Posterior cingulate gyrus (tissue), 11 donors: ENCODE measurements at regions not wholly inside any gene's neighbourhood (a gene's known extent, or its start where the extent isn't known, plus 50 kb on each side); places are given as distances from the start of the nearest gene placed in this dataset.

Source experiments
- DNase-seq, 10 donors: peaks; one replicate each; pipeline versions ENCODE4 v3.0.0 to v3.0.0-alpha.2; 2020 to 2021; ENCODE audit warnings: mixed read lengths in 3 of 10
- intact Hi-C: fragments of 100-400 bp; cut with DNase I; formaldehyde crosslinking; loops from one replicate; pipeline ENCODE4 v1.15.1; 2023

DNA sequence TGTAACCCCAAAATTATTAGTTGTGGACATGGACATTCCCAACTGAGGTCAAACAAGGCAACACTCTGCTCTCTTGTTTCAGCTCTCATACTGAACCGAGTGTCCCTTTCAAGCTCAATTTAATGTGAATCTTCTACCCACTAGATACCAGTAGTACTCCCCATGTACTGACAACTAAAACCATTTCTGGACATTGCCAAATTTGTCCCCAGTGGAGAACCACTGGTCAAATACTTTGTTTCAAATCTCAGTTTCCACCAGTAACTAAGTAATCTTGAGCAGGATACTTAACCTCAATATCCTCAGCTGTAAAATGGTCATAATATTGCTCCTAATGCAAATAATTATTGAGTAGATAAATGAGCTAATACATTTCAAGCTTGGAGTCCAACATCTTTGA, 566.0 kb downstream of the ZIC1 start:
- intact Hi-C loops = no loop called here
- no peak for DNase-seq

DNA sequence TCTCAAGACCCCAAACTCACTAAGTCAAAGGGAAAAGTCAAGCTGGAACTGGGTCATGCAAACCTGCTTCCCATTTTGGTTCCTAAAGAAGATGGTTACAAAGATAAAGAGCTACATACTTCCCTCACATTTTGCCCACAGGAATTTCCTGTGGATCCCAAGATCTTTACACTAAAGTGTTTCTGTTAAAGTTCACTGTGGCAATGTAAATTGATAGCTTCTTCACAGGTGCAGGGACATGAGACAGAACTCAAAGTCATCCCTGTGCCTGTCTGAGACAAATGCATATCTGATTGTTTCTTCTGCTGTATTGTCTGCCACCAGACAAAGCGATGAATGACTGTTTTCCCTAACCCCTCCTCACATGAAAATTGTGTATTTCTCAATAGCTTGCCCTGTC, 567.8 kb downstream of the ZIC1 start:
- no peak for DNase-seq
- intact Hi-C loops = no loop called here

DNA sequence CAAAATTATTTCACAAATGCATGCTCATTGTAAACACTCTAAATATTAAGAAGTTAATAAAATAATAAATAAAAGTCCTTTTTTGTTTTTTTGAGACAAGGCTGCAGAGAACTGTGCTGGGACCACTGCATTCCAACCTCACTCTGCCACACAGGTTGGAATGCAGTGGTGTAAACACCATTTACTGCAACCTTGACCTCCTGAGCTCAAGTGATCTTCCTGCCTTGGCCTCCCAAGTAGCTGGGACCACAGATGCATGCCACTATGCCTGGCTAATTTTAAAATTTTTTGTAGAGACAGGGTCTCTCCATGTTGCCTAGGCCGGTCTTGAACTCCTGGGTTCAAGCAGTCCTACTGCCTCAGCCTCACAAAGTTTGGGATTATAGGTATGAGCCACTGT, 578.4 kb downstream of the ZIC1 start:
- DNase-seq = no peak
- intact Hi-C loops = no loop called here

DNA sequence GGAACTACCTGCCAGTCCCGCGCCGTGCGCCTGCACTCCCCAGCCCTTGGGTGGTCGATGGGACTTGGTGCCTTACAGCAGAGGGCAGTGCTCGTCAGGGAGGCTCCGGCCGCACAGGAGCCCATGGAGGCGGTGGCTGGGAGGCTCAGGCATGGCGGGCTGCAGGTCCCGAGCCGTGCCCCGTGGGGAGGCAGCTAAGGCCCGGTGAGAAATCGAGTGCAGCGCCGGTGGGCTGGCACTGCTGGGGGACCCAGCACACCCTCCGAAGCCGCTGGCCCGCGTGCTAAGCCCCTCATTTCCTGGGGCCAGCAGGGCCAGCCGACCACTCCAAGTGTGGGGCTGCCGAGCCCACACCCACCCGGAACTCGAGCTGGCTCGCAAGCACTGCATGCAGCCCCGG, 580.2 kb downstream of the ZIC1 start:
- intact Hi-C loops = no loop called here
- peak in 3 of 10 donors; percentile 69 to 87 (median 85) for DNase-seq

DNA sequence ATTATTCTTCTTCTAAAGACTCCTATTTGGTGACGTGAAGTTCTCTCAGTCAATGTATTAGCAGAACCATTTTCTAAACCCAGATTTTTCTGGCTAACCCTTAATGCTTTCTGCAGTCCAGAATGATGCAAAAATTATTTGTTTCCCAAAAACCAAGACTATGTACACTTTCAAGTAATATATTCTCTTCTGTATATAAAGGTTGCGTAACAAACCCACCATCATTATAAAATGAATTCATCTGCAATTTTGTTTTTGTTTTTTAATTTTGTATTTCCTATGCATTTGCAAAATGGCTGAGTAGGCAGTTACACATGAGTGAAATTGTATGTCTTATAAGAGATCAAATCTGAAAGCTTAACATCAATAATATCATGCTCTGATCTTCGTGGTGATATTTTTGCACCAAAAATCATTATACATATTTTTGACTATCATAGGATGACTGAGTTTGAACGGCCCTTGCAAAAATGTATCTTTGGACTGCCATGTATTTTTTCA, 593.6 kb downstream of the ZIC1 start:
- no peak for DNase-seq
- intact Hi-C loops = no loop called here

DNA sequence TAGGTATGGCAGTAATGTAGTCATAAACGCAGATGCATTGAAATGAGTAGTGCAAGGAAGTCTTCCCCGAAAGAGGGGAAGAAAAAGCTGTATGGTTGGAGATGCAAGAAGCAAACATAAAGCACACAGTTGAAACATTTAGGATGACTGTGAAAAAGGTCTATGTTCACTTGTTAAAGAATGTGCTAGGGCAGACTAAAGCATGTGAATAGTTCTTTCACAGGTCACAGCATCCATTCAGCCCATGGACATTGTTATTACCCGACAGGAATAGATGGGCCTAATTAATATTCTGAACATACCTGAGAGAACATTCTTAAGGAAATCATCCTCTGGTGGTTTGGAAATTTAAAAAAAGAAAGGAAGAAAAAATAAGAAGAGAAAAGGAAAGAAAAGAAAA, 595.2 kb downstream of the ZIC1 start:
- intact Hi-C loops = no loop called here
- DNase-seq = no peak

DNA sequence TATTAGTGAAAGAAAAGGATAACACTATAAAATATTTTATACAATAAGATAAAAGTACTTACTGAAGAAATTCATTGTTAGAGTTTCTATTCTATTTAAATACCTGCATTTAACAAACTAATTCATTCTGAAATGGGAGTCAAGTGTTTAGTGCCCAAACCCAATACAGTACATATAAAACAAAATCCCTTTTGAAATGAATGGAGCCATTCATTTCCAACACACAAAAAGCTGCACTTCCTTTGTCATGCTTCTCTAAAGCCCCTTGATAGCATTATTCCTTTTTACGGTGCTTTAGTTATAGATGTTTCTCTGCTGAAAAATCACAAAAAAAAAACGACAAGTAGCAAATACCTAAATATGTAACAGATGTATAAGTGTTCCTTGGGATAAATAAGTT, 596.3 kb downstream of the ZIC1 start:
- intact Hi-C loops = no loop called here
- no peak for DNase-seq

DNA sequence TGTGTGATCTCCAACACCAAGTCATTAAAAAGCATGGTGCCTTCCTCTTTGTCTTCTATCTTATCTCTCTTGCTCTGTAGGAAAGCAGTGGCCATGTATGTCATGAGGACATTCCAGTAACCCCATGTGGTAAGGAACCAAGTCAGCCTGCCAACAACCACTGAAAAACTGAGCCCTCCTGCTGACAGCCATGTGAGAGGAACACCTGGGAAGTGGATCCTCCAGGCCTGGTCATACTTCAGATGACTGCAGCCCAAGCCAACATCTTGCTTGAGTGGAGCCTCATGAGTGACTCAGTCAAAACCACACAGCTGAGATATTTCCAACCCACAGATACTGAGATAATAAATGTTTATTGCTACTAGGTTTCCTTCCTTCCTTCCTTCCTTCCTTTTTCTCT, 597.3 kb downstream of the ZIC1 start:
- intact Hi-C loops = no loop called here
- no peak for DNase-seq

DNA sequence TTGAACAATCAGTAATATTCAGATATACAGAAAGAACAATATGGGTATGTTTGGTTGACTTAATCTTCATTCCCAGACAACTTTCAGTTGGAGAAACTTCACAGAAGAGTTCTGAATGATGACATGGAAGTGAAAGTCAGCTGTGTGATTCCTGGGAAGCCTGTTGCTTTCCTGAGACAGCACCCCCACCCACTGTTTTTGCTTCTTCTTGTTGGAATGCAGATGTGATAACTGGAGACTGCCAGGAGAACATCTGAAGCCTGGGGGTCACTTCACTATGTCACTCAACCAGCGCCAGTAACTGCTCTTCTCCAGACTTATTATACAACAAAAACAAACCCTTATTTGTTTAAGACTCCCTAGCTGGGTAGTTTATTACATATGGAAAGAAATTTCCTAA, 599.4 kb downstream of the ZIC1 start:
- no peak for DNase-seq
- intact Hi-C loops = no loop called here

DNA sequence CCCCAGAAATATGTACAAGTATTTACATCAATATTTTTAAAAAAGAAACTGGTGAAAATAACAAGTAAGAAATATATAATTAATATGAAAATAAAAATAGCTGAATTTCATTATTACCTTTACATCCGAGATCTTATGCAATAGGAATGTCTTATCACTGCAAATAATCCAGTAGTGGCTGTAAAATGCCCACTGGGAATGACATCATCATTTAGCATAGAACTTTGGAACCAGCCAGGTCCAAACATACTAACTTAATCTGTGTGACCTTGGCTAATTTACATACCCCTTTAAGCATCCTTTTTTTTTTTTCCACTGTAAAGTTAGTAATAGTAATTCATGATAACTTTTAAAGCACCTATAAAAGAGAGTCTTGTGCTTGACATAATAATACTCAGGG, 611.7 kb downstream of the ZIC1 start:
- no peak for DNase-seq
- intact Hi-C loops = no loop called here

DNA sequence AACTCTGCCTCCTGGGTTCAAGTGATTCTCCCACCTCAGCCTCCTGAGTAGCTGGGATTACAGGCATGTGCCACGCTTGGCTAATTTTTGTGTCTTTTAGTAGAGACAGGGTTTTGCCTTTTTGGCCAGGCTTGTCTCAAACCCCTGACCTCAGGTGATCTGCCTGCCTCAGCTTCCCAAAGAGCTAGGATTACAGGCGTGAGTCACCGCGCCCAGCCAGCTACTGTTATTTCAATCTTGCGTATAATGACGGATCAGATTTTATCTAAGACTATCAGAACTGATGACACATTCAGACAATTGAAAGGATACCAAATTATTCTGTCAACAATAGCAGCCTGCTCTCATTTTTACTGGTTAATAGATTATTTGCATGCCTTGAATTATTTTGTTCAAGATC, 612.2 kb downstream of the ZIC1 start:
- intact Hi-C loops = no loop called here

DNA sequence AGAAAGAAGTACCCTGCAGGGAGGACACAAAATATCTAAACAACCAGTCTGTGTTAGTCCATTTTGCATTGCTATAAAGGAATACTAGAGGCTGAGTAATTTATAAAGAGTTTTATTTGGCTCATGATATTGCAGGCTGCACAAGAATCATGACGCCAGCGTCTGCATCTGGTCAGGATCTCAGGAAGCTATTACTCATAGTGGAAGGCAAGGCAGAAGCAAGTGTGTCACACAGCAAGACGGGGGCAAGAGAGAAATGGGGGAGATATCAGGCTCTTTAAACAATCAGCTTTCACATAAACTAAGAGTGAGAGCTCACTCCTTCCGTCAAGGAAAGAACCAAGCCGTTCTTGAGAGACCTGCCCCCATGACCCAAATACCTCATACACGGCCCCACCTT, 614.8 kb downstream of the ZIC1 start:
- intact Hi-C loops = no loop called here
- DNase-seq = no peak

More for the DNA sequence above, 612.2 kb downstream of the ZIC1 start:
- peak in 2 of 10 donors; percentile 21 to 50 for DNase-seq

DNA sequence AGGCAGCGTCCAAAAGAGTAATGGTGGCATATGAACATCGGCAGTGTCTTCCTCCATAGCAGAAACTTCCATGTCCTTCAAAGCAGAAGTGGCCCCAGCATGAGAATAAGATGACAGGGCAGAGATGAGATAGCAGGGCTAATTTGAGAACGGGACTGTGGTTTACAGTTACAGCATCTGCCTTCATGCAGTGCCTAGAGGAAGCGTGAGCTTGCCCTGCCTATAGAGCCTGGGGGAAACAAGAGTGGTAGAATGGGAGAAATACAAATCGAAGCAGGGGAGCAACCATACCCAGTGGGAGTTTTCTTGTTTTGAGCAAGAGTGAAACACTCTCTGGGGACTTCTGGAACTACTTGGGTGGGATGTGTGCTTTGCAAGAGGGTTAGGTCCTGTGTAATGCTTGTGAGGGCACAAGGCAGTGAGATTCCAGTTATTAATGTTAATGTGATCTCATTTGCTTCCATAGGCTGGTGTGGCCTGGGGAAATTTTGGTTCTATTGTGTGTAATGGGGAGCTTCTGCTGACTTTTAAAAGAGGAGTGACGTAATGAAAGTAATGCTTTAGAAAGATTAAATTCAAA, 616.9 kb downstream of the ZIC1 start:
- intact Hi-C loops = no loop called here
- no peak for DNase-seq

DNA sequence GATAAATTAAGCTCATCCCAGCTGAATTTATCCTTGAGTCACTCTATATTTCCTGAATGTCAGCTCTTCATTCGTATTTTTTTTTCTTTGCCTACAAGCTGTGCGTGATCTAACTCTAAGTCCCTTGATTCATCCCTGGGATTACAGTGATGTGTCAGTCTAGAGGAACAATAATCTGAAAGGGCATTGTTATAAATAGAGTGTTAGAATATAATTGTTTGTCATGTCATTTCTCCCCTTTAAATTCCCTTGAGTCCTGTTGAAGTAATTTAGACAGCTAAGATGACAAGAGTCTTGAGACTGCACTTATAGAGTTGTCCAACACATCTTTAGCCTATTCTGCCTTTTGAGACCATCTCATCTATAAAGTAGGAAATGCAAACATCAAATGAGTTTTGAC, 621.8 kb downstream of the ZIC1 start:
- no peak for DNase-seq
- intact Hi-C loops = no loop called here

DNA sequence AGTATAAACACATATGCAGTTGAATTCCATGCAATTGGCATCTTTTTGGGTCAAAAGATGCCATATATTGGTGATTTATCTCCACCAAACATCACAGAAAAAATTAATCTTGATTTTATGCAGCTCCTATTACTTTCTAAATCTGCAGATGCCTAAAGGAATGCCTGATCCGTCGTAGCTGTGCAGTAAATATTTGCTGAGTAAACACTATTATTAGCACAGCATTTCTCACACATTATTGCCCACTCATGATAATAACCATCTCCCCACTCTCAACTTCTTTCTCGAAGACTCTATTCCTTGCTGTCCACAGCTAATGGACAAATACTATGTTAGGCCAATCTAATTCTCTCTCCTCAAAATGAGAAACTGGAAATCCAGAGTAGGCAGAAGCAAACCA, 625.2 kb downstream of the ZIC1 start:
- DNase-seq = no peak
- intact Hi-C loops = no loop called here

DNA sequence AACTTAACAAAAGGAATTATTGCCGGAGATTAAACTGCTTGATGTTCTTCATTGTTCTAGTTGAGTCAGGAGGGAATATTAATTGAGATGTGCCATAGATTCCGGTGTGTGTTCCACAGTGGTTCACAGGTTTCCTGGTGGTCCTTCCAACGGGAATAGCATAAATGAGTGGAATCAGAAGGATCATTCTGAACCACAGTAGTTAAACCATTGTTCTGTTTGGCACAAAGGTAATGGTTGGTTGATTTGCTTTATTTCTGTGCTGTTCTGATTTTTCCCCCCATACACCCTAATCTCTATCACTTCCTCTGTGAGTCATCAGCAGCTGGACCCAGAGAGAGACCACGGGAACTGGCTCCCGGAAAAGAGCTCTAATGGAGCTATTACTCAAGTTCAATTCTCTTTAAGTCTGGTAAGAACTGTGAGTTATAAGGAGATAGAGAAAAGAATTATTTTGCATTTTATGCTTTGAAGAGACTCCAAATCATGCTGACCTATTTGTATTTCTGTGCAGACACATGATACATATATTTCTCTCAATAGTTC, 627.2 kb downstream of the ZIC1 start:
- intact Hi-C loops = no loop called here
- no peak for DNase-seq

DNA sequence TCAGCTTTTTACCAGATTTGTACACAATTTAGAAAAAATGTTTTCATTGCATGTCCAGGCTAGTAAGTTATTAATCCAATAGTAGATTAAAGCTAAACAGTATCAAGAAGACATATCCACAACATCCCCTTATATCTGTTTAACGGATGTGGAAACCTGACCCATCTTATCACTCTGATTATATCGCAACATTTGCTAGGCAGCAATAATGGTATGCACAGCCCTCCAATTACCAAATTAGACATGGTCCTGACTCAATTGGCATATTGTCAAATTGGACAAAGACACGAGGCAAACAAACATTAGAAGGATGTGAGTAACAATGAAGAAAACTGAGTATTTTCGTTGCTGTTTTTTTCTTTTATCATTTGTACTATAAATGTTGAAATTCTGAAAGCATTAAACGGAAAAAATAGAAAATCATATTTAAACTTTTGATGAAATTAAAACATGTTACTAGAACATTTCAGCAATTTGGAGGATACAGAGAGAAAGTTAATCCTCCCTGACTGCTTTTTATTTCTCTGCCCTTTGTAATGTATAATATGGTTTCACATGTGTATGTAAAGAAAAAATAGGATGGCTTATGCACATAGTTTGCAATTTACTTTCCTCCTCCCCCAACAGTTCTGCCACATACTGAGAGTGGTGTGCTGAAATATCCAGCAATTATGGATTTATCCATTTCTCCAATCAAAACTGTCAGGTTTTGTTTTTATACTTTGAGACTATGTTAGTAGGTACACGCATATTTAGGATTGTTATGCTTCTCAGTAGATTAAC, 633.7 kb downstream of the ZIC1 start:
- no peak for DNase-seq
- intact Hi-C loops = no loop called here

DNA sequence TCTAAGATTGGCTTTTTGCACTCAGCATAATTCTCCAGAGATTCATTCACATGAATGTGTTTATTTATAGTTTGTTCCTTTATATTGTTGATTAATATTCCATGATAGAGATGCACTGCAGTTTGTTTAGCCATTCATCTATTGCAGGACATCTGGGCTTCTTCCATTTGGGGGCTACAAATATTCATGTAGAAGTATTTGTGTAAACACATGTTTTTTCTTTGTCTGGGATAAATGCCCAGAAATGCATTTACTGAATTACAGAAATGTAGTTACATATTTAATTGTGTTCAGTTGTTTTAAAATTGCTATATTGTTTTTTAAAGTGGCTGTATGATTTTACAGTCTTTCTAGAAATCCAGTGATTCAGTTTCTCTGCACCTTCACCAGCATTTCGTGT, 635.0 kb downstream of the ZIC1 start:
- DNase-seq = no peak
- intact Hi-C loops = no loop called here

DNA sequence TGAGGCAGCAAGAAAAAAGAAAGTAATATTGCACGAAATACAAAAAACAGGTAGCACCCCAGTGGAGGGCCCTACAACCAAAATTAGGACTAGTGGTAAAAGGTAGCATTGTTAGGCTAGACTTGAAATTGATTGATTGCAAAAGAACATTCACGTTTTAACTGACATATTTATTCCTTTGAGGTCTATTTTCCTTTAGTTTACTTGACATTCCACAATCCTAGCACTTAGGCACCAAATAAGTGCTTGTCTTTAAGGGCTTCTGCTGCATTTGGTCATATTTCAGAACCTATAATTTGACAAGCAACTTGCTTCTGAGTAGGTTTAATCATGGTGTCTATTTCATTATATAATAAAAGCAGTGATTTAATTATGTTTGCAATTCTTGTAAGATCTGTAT, 642.7 kb upstream of the AGTR1 start:
- DNase-seq = no peak
- intact Hi-C loops = no loop called here

DNA sequence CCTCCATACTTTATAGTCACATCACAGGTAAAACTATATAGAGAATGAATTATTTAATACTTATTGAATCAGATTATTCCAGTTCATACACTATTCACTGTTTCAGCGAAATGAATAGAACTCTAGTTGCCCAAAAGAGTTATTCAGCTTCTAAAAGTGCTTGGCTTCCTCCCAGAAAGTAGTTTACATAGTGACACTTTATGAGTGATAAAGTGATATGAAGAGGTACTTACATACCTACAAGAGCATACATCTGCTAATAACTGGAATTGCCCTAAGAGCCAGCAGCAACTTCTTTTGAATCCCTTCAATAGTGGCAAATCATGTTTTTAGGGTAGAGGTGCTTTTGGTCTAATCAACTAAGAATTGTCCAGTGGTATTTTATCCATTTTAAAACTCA, 635.1 kb upstream of the AGTR1 start:
- no peak for DNase-seq
- intact Hi-C loops = no loop called here

DNA sequence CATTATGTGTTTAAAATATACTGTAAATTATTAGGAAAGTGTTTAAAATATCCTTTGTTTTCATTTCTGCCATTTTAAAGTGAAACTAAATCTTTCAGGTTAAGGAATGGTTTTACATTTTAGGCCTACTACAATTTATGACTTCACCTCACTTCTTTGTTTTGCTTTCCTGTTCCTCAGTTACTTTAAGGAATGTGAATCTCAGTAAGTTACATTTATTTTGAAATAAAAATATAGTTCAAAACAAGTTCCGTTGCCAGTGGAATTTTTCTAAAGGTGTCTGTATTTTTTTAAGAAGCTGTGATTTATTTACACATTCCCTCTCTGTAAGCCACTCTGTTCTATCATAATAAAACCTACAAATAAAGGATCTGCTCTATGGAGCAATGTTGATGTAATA, 630.9 kb upstream of the AGTR1 start:
- DNase-seq = no peak
- intact Hi-C loops = no loop called here

DNA sequence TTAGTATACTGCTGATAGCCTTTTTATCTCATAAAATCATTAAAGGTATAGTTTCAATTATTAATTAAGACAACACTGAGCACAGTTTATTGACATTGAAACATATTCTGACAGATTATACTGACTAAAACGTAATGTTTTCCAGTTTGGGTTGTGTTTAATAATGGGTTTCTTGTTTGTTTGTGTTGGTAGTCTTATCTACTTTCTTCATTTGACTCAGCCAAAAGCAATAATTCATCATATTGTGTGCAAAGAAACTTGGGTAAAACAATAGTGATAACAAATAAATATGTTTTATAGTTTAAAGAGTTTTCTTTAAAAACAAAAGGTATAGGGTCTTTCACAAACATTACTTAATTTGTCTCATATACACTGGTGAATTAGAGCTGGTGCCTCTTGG, 629.2 kb upstream of the AGTR1 start:
- DNase-seq = no peak
- intact Hi-C loops = no loop called here
